ENCODE measurements at regions not wholly inside any gene's neighbourhood (a gene's known extent, or its start where the extent isn't known, plus 50 kb on each side); places are given as distances from the start of the nearest gene placed in this dataset.
"Not testable (repeated sequence)": the region's sequence is repeated elsewhere in the genome, so short reads cannot be mapped to it uniquely, and the experiment has no call there.

DNA sequence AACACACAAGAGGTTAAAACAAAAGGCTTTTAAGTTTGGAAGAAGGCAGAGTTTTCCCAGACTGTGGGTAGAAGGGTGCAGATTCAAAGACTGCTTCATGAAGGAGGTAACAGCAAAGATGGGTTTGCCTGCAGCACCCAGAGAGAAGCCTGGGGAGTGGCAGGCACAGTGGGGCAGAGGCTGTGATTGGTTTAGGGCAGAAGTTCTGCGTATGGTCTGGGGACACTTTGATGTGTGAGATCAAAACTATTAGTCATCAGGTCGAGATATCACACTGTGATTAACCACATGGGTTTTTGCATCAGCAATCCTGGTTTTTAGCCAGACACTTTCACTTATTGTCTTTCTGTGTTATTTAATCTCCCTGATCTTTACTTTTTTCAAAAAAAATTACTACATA is 188.8 kb upstream of the GLRA1 start:
- H3K36me3 Mint-ChIP-seq: no peaks in the 10 kb centered on the region
- no peak overlapping the region for H3K27ac Mint-ChIP-seq
- no peaks in the 10 kb centered on the region for H3K27me3 Mint-ChIP-seq (ENCODE audit: low read depth)
- TF ChIP-seq, protein P1, sequence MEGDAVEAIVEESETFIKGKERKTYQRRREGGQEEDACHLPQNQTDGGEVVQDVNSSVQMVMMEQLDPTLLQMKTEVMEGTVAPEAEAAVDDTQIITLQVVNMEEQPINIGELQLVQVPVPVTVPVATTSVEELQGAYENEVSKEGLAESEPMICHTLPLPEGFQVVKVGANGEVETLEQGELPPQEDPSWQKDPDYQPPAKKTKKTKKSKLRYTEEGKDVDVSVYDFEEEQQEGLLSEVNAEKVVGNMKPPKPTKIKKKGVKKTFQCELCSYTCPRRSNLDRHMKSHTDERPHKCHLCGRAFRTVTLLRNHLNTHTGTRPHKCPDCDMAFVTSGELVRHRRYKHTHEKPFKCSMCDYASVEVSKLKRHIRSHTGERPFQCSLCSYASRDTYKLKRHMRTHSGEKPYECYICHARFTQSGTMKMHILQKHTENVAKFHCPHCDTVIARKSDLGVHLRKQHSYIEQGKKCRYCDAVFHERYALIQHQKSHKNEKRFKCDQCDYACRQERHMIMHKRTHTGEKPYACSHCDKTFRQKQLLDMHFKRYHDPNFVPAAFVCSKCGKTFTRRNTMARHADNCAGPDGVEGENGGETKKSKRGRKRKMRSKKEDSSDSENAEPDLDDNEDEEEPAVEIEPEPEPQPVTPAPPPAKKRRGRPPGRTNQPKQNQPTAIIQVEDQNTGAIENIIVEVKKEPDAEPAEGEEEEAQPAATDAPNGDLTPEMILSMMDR (IDR thresholded peaks at IDR 0.05; ENCODE audit: unreplicated experiment): no peak
- peaks cover 12% of the 10 kb centered on the region for H3K9me3 Mint-ChIP-seq
- H3K4me1 Mint-ChIP-seq: no peaks in the 10 kb centered on the region
- no peak for DNase-seq (ENCODE audit: low spot score in 2 of 2, unreplicated experiment in 2 of 2)
- no peak overlapping the region for H3K4me3 Mint-ChIP-seq

DNA sequence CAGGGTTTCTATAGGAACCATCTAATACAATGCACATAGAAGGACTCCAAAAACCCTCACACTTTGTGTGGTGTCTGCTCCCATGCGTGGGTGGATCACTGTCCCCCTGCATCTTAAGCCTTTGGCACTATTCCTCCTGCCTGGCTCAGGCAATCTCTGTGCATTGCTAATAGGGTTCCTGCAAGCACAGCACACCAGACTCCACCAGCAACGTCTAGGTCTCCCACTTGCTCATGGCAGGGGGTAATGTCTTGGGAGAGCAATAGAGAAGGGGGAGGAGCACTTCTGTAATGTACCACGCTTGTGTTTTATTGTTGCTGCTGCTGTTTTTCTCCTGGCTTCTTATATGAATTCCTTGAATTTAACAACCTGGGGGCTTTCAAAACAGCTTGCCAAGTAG is 182.6 kb upstream of the GLRA1 start:
- TF ChIP-seq, protein P1 (IDR thresholded peaks at IDR 0.05; ENCODE audit: unreplicated experiment): no peak
- DNase-seq (ENCODE audit: low spot score in 2 of 2, unreplicated experiment in 2 of 2): no peak
- no peak overlapping the region for H3K27ac Mint-ChIP-seq
- H3K9me3 Mint-ChIP-seq: peaks cover 4% of the 10 kb centered on the region
- H3K27me3 Mint-ChIP-seq (ENCODE audit: low read depth): no peaks in the 10 kb centered on the region
- H3K4me3 Mint-ChIP-seq: no peak overlapping the region
- no peaks in the 10 kb centered on the region for H3K4me1 Mint-ChIP-seq
- H3K36me3 Mint-ChIP-seq: no peaks in the 10 kb centered on the region

DNA sequence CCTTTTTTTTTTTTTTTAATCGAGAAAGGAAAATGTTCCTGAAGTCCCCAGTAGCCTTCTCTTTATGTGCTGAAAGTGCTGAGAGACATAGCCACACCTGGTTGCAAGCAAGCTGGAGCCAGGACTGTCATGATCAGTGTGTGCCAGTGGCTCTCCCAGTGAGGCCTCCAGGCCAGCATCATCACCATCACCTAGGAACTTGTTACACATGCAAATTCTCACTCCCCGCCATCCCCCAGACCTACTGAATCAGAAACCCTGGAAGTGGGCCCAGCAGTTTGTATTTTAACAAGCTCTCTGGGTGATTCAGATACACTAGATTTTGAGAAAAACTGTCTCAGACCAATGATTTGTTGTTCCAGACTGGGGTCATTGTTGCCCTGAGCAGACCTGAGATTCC is 181.9 kb upstream of the GLRA1 start:
- no peak for DNase-seq (ENCODE audit: low spot score in 2 of 2, unreplicated experiment in 2 of 2)
- no peak overlapping the region for H3K27ac Mint-ChIP-seq
- no peaks in the 10 kb centered on the region for H3K27me3 Mint-ChIP-seq (ENCODE audit: low read depth)
- TF ChIP-seq, protein P1 (IDR thresholded peaks at IDR 0.05; ENCODE audit: unreplicated experiment): no peak
- no peak overlapping the region for H3K4me3 Mint-ChIP-seq
- H3K4me1 Mint-ChIP-seq: no peaks in the 10 kb centered on the region
- peaks cover 4% of the 10 kb centered on the region for H3K9me3 Mint-ChIP-seq
- H3K36me3 Mint-ChIP-seq: no peaks in the 10 kb centered on the region

DNA sequence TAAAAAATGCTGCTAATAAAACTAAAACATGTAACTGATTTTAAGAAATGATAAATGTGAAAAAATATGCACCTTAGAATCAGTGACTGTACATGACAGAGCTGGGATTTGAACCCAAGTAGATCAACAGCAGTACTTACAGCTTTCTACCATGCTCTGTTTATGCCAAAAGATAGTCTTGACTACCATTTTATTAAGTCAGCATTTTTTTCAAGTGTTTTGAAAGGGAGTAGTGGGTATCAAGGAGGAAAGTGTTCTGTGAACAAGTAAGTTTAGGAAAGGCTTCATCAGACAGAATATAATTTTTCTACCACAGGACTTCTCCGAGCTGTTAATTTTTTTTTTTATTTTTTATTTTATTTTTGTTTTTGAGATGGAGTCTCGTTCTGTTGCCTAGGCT is 180.4 kb upstream of the GLRA1 start:
- no peaks in the 10 kb centered on the region for H3K27me3 Mint-ChIP-seq (ENCODE audit: low read depth)
- DNase-seq (ENCODE audit: low spot score in 2 of 2, unreplicated experiment in 2 of 2): no peak

DNA sequence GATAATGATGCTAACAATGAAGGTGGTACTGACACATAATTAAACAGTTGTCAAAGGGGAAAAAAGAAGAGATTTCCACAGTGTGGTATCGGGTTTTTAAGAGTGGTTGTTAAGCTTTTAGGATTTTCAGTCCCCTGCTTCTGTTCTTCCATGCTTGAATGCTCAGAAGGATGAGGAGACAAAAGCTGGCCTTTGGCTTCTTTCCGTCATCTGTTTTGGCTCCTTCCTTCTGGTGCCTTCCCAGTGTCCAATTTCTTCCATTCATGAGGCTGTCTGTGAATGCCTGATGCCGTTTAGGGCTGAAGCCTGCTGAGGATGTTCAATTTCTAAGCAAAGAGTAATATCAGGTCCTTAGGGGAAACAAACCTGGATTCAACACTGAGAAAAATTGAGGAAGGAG is 179.6 kb upstream of the GLRA1 start:
- Mint-ChIP-seq H3K27me3 (ENCODE audit: low read depth) (no peaks in the 10 kb centered on the region), H3K9me3 (no peaks in the 10 kb centered on the region), H3K27ac (no peak overlapping the region), H3K36me3 (no peaks in the 10 kb centered on the region), H3K4me1 (no peaks in the 10 kb centered on the region), H3K4me3 (no peak overlapping the region)
- TF ChIP-seq, protein P1 (IDR thresholded peaks at IDR 0.05; ENCODE audit: unreplicated experiment): no peak
- no peak for DNase-seq (ENCODE audit: low spot score in 2 of 2, unreplicated experiment in 2 of 2)

More for the DNA sequence above, 180.4 kb upstream of the GLRA1 start:
- Mint-ChIP-seq H3K36me3 (no peaks in the 10 kb centered on the region), H3K4me3 (no peak overlapping the region), H3K27ac (no peak overlapping the region), H3K4me1 (no peaks in the 10 kb centered on the region), H3K9me3 (no peaks in the 10 kb centered on the region)
- TF ChIP-seq, protein P1 (IDR thresholded peaks at IDR 0.05; ENCODE audit: unreplicated experiment): no peak

DNA sequence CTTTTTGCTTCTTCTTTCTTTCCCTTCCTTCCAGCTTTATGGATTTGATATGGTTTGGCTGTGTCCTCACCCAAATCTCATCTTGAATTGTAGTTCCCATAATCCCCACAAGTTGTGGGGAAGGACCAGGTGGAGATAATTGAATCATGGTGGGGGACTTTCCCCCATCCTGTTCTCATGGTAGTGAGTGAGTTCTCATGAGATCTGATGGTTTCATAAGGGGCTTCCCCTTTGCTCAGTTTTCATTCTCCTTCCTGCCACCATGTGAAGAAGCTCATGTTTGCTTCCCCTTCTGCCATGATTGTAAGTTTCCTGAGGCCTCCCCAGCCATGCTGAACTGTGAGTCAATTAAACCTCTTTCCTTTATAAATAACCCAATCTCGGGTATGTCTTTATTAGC is 178.3 kb upstream of the GLRA1 start:
- not testable (repeated sequence) for H3K27ac Mint-ChIP-seq, H3K36me3 Mint-ChIP-seq

More for the DNA sequence above, 178.3 kb upstream of the GLRA1 start:
- H3K9me3 Mint-ChIP-seq; H3K4me1 Mint-ChIP-seq; DNase-seq (ENCODE audit: low spot score in 2 of 2, unreplicated experiment in 2 of 2); H3K27me3 Mint-ChIP-seq (ENCODE audit: low read depth); H3K4me3 Mint-ChIP-seq: not testable (repeated sequence)

Measured in mesothelial cell of epicardium (in vitro differentiated cells).